DLD1 (cell line): ENCODE measurements at regions not wholly inside any gene's neighbourhood (a gene's known extent, or its start where the extent isn't known, plus 50 kb on each side); places are given as distances from the start of the nearest gene placed in this dataset.

Source experiments
- in situ Hi-C: cut with HindIII; loops from 2 replicates; pipeline ENCODE4 v1.10.0; 2017; ENCODE audit warnings: low sequenced_read_pairs

DNA sequence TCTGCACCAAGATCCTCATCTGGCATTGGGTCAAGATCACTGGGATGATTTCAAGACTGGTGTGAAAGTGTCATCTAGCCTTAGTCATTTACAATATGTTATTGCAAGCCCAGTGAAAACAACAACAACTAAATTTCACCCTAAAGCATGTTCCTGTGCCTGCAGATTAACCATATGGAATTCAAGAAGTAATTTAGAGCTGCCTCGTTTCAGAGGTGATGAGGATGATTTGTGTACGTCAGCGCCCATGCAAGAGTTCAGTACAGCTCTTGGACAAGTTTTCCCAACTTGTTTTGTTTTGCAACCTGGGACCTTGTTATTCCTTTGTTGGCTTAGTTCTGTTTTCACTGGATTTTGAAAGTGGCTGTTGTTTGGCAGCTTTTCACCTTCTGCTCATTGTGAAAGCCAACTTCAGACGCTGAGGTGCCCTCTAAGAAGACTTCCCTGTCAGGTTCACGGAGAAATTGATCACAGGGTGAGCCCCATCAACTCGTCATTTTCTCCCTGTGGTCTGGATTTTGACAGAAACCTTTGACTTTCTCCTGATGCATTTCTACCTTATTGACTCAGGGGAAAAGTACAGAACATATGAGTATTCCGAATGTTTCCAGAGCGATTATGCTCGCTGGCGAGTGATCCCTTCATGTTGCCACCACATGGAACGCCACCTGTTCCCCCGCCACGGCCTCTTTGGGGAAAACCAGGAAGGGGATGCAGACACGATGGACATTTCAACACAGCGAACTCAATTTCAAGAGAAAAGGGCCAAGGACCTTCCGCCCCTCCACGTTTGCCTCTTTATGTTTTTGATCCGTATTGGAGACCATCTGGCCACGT lies 85.6 kb downstream of the FOXL1 start:
- in situ Hi-C loops: loop anchor here (5.0 kb wide), 1 partner anchor 72 kb away; no protein-coding TSS in a partner anchor

DNA sequence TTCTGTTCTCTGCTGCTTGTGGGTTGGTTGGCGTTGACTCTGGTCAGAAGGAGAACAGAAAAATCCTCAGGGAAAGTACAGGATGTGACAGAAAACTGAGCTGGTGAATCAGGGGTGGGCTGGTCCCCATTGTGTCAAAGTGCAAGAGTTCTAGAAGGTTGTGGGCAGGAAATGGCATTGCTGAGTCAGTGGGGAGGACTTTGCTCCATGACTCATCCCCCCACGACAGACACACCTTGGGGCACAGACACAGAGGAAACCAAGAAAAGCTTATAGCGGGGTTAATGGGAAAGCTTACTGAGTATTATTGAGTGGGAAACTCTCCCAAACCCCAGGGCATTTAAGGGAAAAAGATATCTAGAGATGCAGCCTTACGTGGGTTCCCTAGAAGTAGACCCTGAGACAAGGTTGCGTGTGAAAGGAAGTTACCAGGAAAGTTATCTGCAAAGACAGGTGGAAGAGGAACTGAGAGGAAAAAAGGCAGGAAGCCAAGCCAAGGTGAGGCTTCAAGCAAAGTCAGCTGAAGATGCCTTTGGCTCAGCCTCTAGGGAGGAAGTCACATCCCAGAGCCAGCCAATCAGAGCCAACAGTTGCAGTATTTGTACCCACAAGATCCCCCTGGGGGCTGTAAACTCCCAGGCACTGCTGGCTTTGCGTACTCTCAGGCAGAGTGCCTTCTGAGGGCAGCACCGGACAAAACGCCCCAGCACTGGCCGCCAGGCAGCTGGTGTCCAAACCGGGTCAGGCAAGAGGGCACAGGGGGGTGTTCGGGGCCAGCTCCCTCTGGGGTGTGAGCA lies 86.4 kb downstream of the FOXL1 start:
- in situ Hi-C loops: loop anchor here (5.0 kb wide), 1 partner anchor 72 kb away; no protein-coding TSS in a partner anchor

DNA sequence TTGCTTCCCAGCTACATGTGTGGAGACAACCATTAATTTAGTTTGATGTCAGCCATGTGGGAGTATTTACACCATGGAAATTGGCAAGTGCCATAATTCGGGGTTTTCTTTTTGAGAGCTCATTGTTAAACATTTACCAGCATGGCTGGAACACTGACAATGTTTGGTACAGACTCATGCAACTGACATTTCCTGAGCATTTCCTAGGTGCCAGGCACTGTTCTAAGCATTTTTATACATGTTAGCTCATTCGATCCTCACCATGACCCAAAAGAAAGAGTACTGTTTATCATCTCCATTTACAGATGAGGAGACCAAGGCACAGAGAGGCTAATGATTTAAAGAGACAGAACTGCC lies 86.9 kb downstream of the FOXL1 start:
- in situ Hi-C loops: no loop called here

DNA sequence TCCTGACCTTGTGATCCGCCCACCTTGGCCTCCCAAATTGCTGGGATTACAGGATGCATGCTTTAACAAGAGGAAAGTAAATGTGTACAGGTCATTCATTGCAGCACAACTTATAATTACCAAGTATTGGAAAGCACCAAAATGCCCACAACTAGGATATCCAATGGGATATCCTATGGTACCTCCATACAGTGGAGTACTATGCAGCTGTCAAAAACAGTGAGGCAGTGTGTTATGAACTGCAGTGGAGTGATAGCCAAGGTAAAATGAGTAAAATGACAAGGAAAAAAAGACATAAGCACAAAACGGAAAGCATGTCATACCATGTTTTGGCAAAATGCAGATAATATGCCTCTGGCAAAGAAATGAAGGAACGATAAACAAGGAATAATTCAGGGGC lies 87.6 kb downstream of the FOXL1 start:
- in situ Hi-C loops: no loop called here

DNA sequence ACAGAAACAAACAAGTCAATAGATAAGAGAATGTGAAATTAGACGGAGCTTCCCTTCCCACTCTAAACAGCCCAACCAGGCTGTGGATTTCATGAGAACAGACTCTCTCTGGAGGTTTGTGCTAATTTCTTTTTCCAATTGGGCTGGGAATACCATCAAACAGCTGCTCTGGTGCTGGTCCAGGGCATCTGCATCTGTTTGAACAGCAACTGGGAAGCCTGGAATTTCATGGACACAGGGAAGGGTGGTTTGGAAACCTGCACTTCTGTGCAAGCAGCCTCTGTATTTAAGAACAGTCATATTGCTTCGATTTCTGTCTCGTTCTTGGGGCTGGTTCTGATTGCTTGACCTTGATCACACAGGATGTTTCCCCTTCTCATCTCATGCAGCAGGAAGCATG lies 88.7 kb downstream of the FOXL1 start:
- in situ Hi-C loops: no loop called here

DNA sequence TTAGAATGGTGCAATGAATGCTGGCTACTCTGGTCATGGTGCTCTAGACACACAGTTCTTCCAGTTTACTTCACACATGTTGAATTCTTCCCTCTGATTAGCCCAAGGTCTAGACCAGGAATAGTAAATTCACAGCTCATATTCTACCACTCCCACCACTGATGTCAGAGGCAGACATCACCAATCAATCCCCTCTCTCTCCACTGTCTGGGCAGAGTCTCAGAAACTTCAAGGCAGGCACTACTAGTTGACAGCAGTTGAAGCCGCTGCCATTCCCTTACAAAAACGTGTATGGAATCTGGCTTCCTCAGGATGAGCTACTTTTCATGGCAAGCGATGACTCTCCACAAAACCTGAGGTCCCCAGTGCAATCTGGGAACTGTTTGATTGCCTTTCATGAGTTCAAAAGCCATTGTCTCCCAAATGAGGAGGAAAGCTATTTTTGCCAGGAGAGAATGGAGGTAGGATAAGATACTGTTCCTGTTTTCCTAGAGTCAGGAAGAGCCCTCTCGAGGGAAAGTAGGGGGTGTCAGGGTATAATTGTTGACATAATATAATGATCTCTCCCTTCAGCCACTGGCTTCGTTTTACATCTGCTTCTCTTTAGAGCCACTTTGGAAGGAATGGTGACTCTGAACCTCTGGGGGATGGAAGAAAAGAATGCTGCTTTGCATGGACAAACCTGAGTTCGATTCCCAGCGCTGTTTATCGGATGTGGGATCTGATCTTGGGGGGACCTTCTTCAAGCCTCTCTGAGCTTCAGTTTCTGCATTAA lies 90.0 kb downstream of the FOXL1 start:
- in situ Hi-C loops: no loop called here

DNA sequence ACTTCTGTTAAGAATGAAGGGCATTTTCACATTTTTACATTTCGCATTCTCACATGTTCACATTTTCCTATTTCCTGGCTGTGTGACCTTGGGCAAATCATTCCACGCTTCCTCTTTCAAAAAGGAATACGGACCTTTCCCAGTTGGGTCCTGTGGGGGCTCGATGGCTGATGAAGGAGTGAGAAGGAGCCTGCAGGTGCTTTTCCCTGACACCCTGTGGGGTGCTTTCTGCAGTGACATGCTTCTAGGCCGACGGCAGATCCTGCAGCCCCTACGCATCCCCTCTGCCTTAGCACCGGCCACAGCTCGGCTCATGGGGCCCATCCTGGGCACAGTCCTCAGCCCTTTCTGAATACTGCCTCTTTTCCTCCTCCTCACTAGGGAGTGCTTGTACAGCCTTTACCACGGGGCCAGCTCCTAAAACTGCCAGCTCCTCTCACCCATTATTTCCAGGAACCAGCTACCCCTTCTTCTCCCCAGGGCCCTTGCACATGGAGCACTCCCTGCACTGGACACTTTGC lies 91.0 kb downstream of the FOXL1 start:
- in situ Hi-C loops: no loop called here

DNA sequence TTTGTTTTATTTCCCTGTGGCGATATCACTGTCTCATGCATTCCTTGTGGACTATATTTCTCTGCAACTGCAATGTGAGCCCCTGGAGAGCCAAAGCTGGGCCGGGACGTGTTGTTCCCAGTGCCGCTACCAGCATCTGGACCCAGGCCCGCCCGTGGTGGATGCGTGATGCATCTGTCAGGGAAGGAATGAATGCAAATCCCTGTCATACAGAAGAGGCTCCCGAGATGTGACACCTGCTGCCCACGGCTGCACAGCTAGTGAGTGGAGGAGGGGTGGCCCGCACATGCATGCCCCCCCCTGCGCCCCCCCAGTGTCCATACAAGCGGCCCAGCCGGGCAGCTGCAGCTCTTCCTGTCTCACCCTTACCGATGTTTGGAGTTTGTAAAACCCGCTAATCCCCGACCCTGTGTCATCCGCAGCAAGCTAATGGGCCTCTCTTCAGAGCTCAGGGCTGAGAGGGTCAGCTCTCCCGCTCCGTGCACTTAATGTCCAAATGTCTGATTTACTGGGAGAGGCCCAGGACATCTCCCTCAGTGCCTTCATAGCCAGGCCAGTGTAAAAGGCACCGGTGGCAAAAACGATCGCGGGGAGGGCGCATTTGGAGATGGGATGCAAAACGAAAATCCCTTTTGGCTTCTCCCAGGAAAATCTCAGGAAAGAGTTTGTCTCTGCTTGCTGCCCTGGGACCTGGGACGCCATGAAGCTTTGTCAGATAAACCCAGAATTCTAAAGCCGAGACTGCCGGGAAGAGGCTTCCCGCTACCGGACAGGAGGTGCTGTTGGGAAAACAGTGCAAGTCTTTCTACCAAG lies 91.8 kb downstream of the FOXL1 start:
- in situ Hi-C loops: no loop called here

DNA sequence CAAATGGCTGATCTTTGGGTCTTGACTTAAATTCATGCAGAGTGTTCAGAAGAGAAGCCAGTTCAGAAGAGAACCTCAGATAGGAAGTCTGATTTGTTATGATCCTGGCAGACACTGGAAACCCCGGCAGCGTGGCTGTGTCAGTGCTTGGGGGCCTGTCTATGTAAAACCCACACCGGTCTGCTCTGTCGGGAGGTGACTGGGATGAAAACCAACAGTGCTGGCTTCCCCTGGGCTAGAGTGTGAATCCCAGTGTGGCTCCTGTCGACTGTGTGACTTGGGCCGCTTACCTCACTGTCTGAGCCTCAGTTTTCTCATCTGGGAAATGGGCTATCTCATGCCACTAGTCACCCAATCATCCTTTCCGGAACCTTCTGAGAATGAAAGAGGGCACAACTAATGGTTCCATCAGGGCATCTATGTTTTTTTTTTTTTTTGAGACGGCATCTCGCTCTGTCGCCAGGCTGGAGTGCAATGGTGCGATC lies 92.4 kb downstream of the FOXL1 start:
- in situ Hi-C loops: no loop called here

DNA sequence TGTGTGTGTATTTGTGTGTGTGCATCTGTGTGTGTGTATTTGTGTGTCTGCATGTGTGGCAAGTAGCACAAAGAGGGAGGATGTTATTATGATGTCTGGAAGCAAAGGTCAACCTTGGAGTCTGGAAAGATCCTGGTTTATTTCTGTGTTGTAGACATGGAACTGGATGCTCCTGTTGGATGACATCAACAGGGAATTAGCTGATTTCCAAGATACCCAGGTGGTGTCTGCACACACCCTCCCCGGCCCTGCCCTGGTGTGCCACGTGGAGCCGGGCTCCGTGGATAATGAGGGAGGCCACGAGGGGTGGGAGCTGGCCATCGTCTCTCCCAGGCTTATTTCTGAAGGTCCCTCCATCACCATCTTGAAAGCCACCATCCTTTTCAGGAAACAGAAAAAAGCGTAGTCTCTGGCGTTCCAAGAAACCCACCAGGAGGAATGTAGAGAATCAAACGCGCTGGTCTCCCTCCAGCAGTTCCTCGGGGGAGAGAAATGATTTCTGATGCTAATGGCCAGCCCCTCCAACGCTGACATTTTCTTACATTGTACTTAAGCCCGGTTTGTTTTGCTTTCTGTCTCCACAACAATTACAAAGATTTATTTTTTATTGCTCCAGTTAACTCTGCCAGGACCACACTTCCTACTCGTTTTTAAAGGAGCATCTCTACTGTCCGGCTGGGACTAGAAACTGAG lies 93.3 kb downstream of the FOXL1 start:
- in situ Hi-C loops: no loop called here

DNA sequence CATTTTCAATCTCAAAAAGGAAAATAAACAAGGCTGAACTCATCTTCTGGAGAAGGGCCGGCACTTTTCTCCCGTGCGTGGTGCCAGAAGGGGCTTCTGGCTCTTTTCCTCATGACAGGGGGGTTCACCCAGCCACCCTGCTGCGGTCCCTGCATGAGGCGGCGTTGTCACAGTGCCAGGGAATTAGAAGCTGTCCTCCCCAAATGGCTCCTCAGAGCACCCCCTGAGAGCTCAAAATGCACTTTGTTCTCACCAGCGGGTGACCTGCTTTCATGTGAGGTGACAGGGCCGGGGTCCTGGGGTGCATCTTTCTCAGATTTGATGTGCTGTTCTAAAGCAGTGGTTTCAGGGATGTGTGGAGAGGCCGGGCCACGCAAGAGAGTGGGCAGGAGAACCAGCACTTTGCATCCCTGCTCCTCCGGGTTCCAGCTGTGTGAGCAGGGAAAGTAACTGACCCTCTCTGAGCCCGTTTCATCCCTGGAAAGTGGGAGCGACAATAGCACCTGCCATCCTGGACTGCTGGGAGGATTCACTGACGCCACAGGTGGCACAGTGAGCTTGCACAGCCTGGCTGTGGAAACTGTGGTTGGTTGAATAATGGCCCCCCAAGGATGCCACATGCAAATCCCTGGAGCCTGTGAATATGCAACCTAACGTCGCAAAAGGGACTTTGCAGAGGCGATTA lies 94.0 kb downstream of the FOXL1 start:
- in situ Hi-C loops: no loop called here

DNA sequence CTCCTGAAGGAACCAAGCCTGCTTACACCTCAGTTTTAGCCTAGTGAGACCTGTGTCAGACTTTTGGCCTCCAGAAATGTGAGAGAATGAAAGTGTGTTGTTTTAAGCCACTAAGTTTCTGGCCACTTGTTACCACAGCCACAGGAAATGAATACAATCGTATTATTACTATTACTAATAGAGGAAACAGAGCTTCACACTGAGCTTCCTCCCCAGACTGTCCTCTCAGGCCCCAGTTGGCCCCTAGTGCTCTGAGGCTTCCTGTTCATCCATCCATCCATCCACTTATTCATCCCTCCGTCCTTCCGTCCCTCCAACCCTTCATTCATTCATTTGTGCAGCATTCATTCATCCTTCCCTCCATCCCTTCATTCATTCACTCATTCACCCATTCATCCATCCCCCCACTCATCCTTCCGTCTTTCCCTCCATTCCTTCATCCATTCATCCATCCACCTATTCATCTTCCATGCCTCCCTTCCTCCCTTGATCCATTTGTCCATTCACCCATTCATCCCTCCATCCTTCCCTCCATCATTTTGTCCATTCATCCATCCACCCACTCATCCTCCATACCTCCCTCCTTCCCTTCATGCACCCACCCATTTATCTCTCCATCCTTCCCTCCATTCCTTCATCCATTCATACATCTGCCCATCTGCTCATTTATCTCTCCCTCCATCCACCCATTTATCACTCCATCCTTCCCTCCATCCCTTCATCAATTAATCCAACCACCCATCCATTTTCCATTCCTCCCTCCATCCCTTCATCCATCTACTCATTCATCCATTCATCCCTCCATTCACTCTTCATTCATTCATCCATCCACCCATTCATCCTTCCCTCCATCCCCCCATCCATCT lies 95.0 kb downstream of the FOXL1 start:
- in situ Hi-C loops: no loop called here

DNA sequence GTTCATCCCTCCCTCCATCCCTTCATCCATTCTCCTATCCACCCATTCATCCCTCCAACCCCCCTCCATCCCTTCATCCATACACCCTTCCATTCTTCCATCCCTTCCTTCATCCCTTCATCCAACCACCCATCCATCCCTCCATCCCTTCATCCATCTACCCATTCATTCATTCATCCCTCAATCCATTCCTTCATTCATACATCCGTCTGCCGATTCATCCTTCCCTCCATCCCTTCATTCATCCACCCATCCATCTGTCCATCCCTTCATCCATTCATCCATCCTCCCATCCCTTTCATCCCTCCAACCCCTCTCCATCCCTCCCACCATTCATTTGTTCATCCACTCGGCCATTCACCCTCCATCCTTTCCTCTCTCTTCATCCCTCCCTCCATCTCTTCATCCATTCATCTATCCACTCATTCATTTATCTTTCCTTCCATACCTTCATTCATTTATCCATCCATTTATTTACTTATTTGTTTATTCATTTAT lies 95.7 kb downstream of the FOXL1 start:
- in situ Hi-C loops: no loop called here

DNA sequence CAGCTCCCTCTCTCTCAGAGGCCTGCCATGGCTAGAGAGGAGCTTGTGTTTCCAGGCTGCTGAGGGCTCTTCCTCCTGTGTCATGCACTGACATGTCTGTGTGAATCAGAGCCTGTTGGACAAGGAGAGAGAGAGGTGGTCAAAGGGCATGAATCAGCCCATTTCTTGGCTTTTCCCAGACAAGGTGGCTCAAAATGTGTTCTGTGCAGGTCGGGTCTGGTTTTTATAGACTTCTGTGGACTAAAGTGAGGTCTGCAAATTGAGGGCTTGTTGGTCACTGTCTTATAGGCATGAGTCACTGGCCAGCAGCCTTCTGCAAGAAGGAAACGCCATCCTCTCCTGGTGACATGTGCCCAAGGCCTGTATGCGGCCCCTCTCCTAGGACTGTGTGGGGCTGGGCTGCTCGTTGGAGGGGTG lies 97.9 kb downstream of the FOXL1 start:
- in situ Hi-C loops: no loop called here

DNA sequence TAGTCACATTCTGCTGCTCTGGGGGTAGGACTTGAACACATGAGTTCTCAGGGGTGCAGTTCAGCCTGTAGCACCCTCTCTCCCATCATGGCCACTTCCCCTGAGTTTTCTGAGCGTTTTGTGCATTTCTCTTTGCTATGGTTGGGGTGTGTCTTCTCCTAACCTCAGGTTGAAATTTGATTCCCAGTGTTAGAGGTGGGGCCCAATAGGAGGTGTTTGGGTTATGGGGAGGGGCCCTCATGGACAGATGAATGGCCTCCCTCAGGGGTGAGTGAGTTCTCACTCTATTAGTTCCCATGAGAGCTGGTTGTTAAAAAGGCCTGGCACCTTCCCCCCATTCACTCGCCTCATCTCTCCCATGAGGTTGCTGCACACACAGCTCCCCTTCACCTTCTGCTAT lies 101.1 kb downstream of the FOXL1 start:
- in situ Hi-C loops: no loop called here

DNA sequence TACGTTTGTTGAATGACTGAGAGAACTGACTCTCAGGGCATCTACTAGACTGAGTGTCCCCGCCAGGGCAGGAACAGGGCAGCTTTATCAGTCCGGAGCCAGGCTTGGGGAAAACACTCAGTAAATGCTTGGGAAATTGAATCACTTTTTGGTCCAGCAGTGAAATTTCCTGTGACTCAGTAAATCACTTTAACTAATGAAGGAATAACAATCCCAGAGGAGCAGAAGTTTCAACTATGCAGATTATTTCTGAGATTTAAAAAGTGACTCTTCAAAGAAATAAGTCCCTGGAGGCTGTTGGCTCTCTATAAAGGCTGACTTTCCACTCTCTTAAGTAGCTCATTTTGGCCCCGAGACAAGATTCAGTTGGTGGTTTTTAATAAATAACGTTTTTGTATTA lies 101.8 kb downstream of the FOXL1 start:
- in situ Hi-C loops: no loop called here

DNA sequence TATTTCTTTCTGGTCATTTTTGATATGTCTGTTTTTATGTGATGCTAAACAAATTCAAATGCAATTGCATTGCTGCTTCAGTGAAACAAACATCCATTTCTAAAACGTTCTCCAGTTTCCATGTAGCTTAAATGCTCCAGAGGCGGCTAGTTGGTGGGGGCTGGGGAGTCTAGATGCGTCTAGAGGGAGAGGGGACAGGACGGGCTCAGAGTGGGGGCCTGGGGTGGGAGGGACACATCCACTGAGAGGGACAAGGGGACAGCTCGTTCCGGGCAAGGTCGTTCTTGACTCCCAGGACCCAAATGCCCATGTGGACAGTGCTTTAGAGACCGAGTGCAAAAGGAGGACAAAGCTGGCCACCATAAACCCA lies 102.3 kb downstream of the FOXL1 start:
- in situ Hi-C loops: no loop called here
